ENCODE measurements at regions not wholly inside any gene's neighbourhood (a gene's known extent, or its start where the extent isn't known, plus 50 kb on each side); places are given as distances from the start of the nearest gene placed in this dataset.

GRCh38 chr13:38430796-38431195 lies 81.1 kb downstream of the UFM1 start:
- TF ChIP-seq POLR2A (IDR thresholded peaks at IDR 0.05; ENCODE audit: extremely low read depth, insufficient read length) (no peak), CTCF (IDR thresholded peaks at IDR 0.05; ENCODE audit: low read depth, low read length) (no peak), MAX (IDR thresholded peaks at IDR 0.05; ENCODE audit: low read depth, low read length) (no peak), MYC (IDR thresholded peaks at IDR 0.05; ENCODE audit: low read depth, low read length) (no peak)

Data from NB4 (cell line).